Tibial nerve (tissue), 4 donors: ENCODE measurements at regions not wholly inside any gene's neighbourhood (a gene's known extent, or its start where the extent isn't known, plus 50 kb on each side); places are given as distances from the start of the nearest gene placed in this dataset.

Source experiments
- CTCF ChIP-seq, 5 experiments: fragments of 200-600 bp in 3 of 5; fragments of 450-650 bp in 2 of 5; sonication (generic) in 3 of 5; IDR thresholded peaks; one replicate each; pipeline ENCODE4 v1.5.1; 2016 to 2019; ENCODE audit warnings: antibody characterized with exemption in 5 of 5, mild to moderate bottlenecking in 3 of 5, moderate library complexity in 2 of 5
- EP300 ChIP-seq, 2 donors: sonication (generic); formaldehyde crosslinking; IDR thresholded peaks; one replicate each; pipeline ENCODE4 v1.6.1; 2017; ENCODE audit warnings: antibody characterized with exemption in 2 of 2, mild to moderate bottlenecking in 1 of 2
- POLR2A ChIP-seq, 2 donors: fragments of 450-650 bp; IDR thresholded peaks; one replicate each; pipeline ENCODE4 v1.6.1; 2017; ENCODE audit warnings: antibody characterized with exemption in 2 of 2, mild to moderate bottlenecking in 2 of 2, moderate library complexity in 2 of 2

GRCh38 chr10:10852464-10852863, 165.2 kb upstream of the CELF2 start:
- TF ChIP-seq CTCF (IDR thresholded peaks at IDR 0.05) (no peak), POLR2A (IDR thresholded peaks at IDR 0.05) (no peak), EP300 (IDR thresholded peaks at IDR 0.05) (no peak)
